SK-N-SH treated with all-trans-retinoic acid at 6 μM for 48 hours (cell line): ENCODE measurements at regions not wholly inside any gene's neighbourhood (a gene's known extent, or its start where the extent isn't known, plus 50 kb on each side); places are given as distances from the start of the nearest gene placed in this dataset.

Experiments used
- RARB ChIP-seq: fragments of 250-450 bp; sonication (Bioruptor Pico); IDR thresholded peaks from 2 replicates; pipeline ENCODE4 v1.8.0; 2021; ENCODE audit warnings: mild to moderate bottlenecking, moderate library complexity
- SNAI2 ChIP-seq: fragments of 250-450 bp; sonication (Bioruptor Pico); IDR thresholded peaks from 2 replicates; pipeline ENCODE4 v1.5.0; 2020; ENCODE audit warnings: mild to moderate bottlenecking, moderate library complexity
- TOX ChIP-seq: fragments of 250-450 bp; sonication (Bioruptor Pico); IDR thresholded peaks from 2 replicates; pipeline ENCODE4 v1.8.0; 2021; ENCODE audit warnings: mild to moderate bottlenecking, moderate library complexity, borderline replicate concordance
- ZFP3 ChIP-seq: fragments of 250-450 bp; sonication (Bioruptor Pico); IDR thresholded peaks from 2 replicates; pipeline ENCODE4 v1.5.0; 2020; ENCODE audit warnings: mild to moderate bottlenecking, moderate library complexity
- ZNF565 ChIP-seq: fragments of 450-650 bp; formaldehyde crosslinking; conservative IDR thresholded peaks from 2 replicates; pipeline ENCODE4 v1.5.0; 2020; ENCODE audit warnings: low read depth, mild to moderate bottlenecking, moderate library complexity
- ZNF70 ChIP-seq: fragments of 450-650 bp; formaldehyde crosslinking; IDR thresholded peaks from 2 replicates; pipeline ENCODE4 v1.5.0; 2020; ENCODE audit warnings: mild to moderate bottlenecking, moderate library complexity
- TF ChIP-seq, protein P1 (sequence below): fragments of 250-450 bp; sonication (Bioruptor Pico); IDR thresholded peaks from 2 replicates; pipeline ENCODE4 v1.5.0; 2020; ENCODE audit warnings: mild to moderate bottlenecking, moderate library complexity
- TF ChIP-seq, protein P2 (sequence below): fragments of 250-450 bp; sonication (Bioruptor Pico); IDR thresholded peaks from 2 replicates; pipeline ENCODE4 v1.8.0; 2020; ENCODE audit warnings: mild to moderate bottlenecking, moderate library complexity, borderline replicate concordance

DNA sequence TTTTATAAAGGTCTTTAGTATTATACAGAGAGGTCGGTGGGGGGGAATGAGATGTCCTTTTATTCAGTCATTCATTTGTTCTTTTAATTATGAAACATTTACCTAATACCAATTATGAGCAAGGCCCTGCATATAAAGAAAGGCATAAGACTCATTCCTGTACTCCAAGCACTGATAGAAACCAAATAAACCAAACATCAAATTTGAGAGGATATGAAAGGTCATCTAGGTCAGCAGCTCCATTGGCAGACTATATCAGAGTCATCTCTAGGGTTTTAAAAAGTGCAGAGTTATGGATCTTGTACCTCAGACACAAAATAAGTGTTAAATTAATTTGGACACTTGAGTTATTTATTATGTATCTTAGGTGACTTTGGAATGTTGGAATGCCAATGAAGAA, 71.5 kb downstream of the CASP12 start:
- TF ChIP-seq, protein P1, sequence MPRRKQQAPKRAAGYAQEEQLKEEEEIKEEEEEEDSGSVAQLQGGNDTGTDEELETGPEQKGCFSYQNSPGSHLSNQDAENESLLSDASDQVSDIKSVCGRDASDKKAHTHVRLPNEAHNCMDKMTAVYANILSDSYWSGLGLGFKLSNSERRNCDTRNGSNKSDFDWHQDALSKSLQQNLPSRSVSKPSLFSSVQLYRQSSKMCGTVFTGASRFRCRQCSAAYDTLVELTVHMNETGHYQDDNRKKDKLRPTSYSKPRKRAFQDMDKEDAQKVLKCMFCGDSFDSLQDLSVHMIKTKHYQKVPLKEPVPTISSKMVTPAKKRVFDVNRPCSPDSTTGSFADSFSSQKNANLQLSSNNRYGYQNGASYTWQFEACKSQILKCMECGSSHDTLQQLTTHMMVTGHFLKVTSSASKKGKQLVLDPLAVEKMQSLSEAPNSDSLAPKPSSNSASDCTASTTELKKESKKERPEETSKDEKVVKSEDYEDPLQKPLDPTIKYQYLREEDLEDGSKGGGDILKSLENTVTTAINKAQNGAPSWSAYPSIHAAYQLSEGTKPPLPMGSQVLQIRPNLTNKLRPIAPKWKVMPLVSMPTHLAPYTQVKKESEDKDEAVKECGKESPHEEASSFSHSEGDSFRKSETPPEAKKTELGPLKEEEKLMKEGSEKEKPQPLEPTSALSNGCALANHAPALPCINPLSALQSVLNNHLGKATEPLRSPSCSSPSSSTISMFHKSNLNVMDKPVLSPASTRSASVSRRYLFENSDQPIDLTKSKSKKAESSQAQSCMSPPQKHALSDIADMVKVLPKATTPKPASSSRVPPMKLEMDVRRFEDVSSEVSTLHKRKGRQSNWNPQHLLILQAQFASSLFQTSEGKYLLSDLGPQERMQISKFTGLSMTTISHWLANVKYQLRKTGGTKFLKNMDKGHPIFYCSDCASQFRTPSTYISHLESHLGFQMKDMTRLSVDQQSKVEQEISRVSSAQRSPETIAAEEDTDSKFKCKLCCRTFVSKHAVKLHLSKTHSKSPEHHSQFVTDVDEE (CRISPR knock-in tag) = no peak
- no peak for TF ChIP-seq TOX (CRISPR knock-in tag)
- TF ChIP-seq ZNF70 (CRISPR knock-in tag) = no peak
- no peak for TF ChIP-seq SNAI2 (CRISPR knock-in tag)
- no peak for TF ChIP-seq ZNF565 (CRISPR knock-in tag)
- TF ChIP-seq, protein P2, sequence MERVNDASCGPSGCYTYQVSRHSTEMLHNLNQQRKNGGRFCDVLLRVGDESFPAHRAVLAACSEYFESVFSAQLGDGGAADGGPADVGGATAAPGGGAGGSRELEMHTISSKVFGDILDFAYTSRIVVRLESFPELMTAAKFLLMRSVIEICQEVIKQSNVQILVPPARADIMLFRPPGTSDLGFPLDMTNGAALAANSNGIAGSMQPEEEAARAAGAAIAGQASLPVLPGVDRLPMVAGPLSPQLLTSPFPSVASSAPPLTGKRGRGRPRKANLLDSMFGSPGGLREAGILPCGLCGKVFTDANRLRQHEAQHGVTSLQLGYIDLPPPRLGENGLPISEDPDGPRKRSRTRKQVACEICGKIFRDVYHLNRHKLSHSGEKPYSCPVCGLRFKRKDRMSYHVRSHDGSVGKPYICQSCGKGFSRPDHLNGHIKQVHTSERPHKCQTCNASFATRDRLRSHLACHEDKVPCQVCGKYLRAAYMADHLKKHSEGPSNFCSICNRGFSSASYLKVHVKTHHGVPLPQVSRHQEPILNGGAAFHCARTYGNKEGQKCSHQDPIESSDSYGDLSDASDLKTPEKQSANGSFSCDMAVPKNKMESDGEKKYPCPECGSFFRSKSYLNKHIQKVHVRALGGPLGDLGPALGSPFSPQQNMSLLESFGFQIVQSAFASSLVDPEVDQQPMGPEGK (CRISPR knock-in tag) = no peak
- no peak for TF ChIP-seq RARB
- no peak for TF ChIP-seq ZFP3 (CRISPR knock-in tag)
